Upper lobe of left lung (tissue), 4 donors: ENCODE measurements at regions not wholly inside any gene's neighbourhood (a gene's known extent, or its start where the extent isn't known, plus 50 kb on each side); places are given as distances from the start of the nearest gene placed in this dataset.

Experiments
- CTCF ChIP-seq, 6 experiments: fragments of 450-650 bp in 4 of 6; fragments of 200-600 bp in 2 of 6; sonication (generic) in 2 of 6; IDR thresholded peaks; one replicate each; pipeline ENCODE4 v1.5.1; 2016 to 2019; ENCODE audit warnings: antibody characterized with exemption in 6 of 6
- POLR2AphosphoS5 ChIP-seq, 2 donors: sonication (generic); formaldehyde crosslinking; IDR thresholded peaks; one replicate each; pipeline ENCODE4 v1.5.1; 2017; ENCODE audit warnings: antibody characterized with exemption in 2 of 2

- TF ChIP-seq CTCF (IDR thresholded peaks at IDR 0.05) (no peak), POLR2AphosphoS5 (IDR thresholded peaks at IDR 0.05) (no peak)
These were observed 182.7 kb upstream of the PPP1R26 start for GRCh38 chr9:135296735-135297455.
